Myocyte (in vitro differentiated cells): ENCODE measurements at regions not wholly inside any gene's neighbourhood (a gene's known extent, or its start where the extent isn't known, plus 50 kb on each side); places are given as distances from the start of the nearest gene placed in this dataset.
"Not testable (repeated sequence)": the region's sequence is repeated elsewhere in the genome, so short reads cannot be mapped to it uniquely, and the experiment has no call there.

Experiments
- DNase-seq: peaks from one replicate; pipeline ENCODE4 v3.0.0-alpha.2; 2012; ENCODE audit warnings: low read depth

DNA sequence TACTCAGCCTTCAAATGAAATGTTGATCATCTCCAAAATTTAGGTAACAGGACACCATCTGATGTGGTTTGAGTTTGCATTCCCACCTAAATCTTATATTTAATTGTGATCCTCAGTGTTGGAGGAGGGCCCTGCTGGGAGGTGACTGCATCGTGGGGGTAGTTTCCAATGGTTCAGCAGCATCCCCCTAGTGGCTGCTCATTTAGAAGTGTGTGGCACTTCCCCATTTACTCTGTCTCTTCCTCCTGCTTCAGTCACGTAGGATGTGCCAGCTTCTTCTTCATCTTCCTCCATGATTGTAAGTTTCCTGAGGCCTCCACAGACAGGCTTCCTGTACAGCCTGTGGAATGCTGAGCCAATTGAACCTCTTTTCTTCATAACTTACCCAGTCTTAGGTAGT is 731.2 kb downstream of the USP25 start:
- no peak for DNase-seq

DNA sequence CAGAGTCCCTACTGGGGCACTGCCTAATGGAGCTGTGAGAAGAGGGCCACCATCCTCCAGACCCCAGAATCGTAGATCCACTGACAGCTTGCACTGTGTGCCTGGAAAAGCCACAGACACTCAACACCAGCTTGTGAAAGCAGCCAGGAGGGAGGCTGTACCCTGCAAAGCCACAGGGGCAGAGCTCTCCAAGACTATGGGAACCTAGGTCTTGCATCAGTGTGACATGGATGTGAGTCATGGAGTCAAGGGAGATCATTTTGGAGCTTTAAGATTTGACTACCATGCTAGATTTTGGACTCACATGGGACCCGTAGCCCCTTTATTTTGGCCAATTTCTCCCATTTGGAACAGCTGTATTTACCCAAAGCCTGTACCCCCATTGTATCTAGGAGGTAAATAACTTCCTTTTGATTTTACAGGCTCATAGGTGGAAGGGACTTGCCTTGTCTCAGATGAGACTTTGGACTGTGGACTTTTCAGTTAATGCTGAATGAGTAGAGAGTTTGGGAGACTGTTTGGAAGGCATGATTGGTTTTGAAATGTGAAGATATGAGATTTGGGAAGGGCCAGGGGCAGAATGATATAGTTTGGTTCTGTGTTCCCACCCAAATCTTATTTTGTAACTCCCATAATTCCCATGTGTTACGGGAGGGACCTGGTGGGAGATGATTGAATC is 734.6 kb downstream of the USP25 start:
- not testable (repeated sequence) for DNase-seq

DNA sequence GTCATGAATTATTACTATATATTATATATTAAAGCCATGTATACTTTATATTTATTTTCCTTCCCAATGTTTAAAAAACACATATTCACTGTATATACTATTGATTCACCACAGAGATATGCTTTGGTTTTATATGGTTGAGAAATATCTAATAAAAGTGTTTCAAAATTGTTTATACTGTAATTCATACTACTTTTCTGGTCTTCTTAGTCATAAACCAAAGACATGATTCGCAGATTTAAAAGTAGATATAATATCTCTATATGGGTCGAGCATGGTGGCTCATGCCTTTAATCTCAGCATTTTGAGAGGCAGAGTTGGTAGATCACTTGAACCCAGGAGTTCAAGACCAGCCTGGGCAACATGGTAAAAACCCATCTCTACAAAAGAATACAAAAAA is 738.4 kb downstream of the USP25 start:
- no peak for DNase-seq

- DNase-seq, result peak; percentile 14
Observed at GRCh38 chr21:16473988-16474387, 744.2 kb downstream of the USP25 start.

GRCh38 chr21:16476056-16476825 is 746.5 kb downstream of the USP25 start:
- DNase-seq, result no peak

GRCh38 chr21:16488042-16488441 is 758.3 kb downstream of the USP25 start:
- DNase-seq, result no peak

- DNase-seq, result peak; percentile 4
Observed at GRCh38 chr21:16492356-16492755, 762.6 kb downstream of the USP25 start.

DNA sequence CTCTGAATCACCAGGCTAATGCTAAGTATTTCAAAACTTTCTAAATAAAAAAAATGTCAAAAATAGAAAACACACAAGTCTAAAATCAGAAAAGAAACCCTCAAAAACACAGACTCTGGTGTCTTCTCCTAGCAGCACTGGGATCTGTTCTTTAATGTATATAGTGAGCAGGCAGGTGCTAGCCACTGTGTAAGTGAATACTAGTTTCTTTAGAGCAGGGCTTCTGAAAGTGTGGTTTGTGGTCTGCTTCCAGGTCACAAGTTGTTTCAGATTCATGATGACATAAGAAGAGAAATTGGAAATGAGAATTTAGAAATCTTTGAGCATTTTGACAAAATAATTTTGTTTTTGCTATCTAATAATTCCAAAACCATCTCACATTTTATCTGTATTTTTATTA is 763.1 kb downstream of the USP25 start:
- DNase-seq, result peak; percentile 20

DNA sequence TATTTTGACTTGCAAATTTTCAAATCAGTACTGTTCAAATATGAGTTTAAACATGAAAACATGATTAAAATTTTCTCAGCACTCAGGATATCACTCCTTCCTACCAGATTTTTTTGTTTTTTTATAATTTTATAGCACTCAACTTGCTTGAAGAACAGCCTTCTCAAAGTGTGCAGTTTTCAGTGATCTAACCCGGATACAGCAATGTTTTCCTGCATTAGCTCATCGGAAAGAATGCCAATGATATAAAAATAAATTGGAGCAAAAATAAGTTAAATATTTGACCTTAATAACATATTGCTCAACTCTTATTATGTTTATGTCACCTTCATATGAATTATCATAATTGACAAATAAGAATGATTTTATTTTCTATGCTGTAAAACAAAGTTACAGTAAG is 766.8 kb downstream of the USP25 start:
- no peak for DNase-seq

DNA sequence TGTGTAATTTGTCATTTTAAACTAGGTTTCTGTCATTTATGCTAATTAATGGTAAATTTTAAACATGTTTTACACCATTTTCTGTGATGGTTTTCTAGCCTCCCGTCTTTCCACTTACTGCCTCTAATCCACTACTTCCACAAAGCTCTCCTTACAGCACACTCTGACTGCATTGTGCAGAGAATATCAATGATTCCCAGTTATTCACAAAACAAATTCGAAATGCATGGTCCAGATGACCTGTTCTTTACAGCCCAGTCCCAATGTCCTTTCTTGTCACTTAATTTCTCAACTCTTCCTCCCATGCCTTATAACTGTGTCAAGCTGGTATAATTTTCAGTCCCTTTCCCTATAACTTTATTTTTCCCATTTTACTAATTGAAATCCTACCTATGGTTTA is 770.5 kb downstream of the USP25 start:
- DNase-seq, result no peak

DNA sequence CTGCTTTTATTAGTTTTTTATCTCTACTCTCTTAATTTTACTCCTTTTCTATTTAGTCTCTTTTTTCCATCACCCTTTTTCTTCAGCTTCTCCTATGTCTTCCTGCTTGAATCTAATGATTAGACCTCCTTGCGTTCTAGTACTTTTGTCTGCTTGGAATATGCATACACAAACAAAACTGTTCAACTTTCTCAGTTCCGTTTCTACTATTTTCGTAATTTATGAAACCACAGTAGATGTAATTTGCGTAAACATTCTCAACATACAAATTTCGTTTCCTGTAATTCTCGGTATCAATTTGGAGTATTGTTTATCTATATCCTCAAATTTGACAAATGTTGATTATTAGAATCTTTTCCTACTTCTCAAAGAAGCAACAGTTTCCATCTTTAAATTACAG is 772.5 kb downstream of the USP25 start:
- DNase-seq, result no peak

DNA sequence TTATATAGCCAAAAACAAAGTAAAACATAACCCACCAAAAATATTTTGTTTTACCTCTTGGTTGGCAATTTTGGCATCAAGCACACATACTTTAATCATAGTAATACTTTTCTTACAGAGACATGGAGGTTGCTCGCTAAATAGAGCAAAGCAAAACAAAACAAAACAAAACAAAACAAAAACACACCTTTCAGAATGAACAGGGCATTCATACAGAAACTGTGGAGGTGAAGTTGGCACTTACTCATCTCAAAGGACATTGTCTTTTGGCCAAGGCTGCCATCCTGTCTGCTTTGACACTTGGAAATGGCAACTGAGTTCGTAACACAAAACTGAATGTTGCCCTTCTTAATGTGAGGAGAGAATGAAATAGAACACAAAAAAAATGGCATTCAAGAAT is 773.1 kb downstream of the USP25 start:
- DNase-seq, result no peak

DNA sequence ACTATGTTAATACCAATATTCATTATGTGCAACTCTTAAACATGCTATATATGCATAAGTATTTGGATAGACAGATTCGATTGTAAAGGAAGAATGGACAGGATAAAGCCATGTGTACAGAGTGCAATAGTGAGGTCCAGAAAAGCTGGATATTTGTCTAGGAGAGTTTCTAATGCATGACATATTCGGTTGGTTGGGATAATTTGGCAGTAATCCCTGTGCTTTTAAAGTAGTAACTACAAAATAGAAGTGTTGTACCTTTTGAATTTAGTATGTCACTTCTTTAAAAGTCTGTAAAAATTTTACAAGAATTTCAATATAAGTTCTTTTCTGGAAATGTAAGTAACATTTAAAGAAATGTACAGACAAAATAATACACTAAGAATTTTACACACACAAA is 774.5 kb downstream of the USP25 start:
- DNase-seq, result no peak

GRCh38 chr21:16504766-16505165 is 775.0 kb downstream of the USP25 start:
- DNase-seq, result no peak

DNA sequence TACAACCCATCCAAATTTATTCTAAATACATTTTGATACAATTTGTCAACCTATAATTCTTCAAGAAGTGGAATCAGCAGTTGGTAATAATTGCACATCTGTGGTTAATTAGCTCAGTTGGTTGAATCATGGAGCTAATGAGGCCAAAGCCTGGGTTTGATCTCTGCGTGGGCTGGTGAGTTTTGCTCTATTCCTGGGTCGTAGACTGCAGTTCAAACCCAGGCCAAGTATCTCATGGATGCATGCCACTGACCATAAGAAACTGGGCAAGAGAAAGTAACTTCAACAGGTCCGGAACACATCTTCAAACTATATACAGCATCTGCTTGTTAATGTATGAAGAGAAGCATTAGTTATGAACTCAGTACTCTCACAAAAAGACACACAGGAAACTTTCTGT is 779.7 kb downstream of the USP25 start:
- DNase-seq, result no peak

DNA sequence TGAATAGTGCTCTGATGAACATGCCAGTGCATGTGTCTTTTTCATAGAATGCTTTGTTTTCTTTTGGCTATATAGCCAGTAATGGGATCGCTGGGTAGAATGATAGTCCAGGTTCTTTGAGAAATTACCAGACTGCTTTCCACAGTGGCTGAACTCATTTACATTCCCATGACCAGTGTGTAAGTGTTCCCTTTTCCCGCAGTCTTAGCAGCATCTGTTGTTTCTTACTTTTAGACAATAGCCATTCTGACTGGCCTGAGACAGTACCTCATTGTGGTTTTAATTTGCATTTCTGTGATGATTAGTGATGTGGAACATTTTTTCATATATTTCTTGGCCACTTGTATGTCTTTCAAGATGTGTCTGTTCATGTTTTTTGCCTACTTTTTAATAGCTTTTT is 784.5 kb downstream of the USP25 start:
- peak; percentile 15 for DNase-seq

- DNase-seq, result no peak
Observed at GRCh38 chr21:16517383-16517782, 787.6 kb downstream of the USP25 start.

DNA sequence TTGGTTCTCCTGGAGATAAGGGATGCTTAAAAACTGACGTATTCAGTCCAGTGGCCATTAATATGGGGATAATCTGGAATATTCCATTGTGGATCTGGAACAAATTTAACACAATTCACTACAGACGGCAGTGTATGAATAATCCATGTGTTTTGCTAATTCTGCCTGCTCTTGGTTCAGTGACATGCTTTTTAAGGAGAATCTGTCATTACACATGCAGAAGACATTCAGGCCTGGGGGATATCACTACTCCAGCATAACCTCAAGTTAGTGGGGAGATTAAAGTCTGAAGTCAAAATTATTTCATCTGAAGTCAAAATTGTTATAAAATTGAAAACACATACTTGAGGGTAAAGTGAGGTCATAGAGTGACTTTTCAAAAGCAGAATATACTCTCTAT is 789.3 kb downstream of the USP25 start:
- no peak for DNase-seq

DNA sequence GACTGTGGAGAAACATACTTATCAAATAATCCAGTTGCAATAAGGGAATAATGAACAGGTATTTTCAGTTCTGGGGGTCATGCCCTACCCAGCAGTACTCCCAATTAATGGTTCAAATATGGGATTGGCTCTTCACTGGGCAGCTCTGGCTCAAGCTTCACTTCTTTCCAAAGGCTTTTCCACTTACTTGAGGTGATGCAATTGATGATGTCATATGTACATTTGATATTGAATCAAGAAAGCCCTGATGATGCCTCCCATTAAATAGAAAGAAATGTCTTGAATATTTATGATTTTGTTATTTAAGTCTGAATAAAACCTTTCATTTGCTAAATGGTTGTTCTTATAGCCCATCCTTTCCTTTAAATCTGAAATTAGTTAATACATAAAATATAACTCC is 789.9 kb downstream of the USP25 start:
- no peak for DNase-seq

DNA sequence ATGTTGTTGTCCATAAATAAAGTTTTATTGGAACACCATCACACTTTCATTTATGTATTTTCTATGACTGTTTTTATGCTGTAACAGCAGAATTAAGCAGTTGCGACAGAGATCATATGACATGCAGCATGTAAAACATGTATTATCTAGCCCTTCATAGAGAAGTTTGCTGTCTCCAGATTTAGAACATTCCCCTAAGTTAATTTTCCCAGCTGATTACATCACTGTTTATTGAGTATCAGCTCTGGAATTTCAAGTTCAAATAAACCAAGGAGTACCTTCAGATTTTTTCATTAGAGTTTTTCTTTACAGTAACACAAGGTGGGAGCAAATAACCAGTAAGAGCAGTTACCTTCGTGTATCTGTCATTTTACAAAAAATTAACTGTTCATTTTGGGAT is 792.8 kb downstream of the USP25 start:
- DNase-seq, result no peak

DNA sequence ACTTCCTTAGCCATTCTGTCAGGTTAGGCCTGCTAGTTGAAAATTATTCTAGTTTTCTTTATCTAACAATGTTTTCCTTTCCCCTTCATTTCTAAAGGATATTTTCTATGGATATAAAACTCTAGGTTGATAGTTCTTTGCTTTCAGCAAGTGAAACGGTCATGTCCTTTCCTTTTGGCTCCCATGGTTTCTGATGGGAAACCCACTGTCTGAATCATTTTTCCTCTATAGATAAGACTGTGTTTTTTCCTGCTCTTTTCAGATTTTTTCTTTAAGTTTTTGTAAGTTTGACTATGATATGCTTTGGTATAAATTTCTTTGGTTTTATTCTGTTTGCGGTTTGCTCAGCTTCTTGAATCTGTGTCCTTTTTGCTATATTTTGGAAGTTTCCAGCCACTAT is 800.9 kb downstream of the USP25 start:
- no peak for DNase-seq

- DNase-seq, result peak; percentile 29
Observed at GRCh38 chr21:16532840-16533239, 803.1 kb downstream of the USP25 start.
